Skin of body (tissue), 1 donor: ENCODE measurements at regions not wholly inside any gene's neighbourhood (a gene's known extent, or its start where the extent isn't known, plus 50 kb on each side); places are given as distances from the start of the nearest gene placed in this dataset.

Source experiments
- DNase-seq: peaks from one replicate; lab custom pipeline; 2025; lab: John Stamatoyannopoulos, UW

DNA sequence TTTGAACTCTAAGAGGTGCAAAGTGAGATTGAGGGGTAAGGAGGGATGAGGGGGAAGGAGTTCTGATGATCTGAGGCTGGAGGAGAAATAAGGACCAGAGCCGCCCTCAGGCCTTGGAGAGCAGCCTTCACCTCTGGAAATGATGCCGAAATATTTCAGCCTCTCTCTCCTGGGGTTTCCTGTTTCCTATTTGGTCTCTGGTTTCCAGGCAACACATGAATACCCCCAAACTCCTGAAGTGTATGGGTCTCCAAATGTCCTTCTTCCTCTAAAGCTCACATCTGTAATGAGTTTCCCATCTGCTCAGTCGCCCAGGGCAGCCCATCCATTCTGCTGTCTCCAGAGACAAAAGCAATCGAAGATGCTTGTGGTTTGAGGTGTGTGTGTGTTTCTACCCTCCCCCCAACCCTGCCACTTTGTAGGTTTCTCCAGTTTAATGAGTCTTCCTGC is 52.0 kb upstream of the FAM20B start:
- DNase-seq: peak; percentile 83
